HepG2 (cell line): ENCODE measurements at regions not wholly inside any gene's neighbourhood (a gene's known extent, or its start where the extent isn't known, plus 50 kb on each side); places are given as distances from the start of the nearest gene placed in this dataset.

Experiments used
- ATAC-seq: fragments of 200-7000 bp; cut with Tn5 transposase; 3 replicates; pipeline ENCODE4 v1.9.1; 2020; ENCODE audit warnings: mild to moderate bottlenecking, moderate library complexity
- BruUV-seq: library from RNA; stranded (reverse); fragments of 400-500 nt; replicated peaks from 2 replicates; lab custom pipeline; 2021; lab: Mats Ljungman, UMichigan
- CTCF ChIA-PET: fragments of 300-600 bp; formaldehyde crosslinking; extraction: SDS; loops from one replicate; lab custom pipeline; 2021; ENCODE audit warnings: low total read pairs, inconsistent platforms, low intra/inter-chr PET ratio; lab: Yijun Ruan, JAX
- POLR2A ChIA-PET: fragments of 350-600 bp; sonication (Branson Sonifier 250); formaldehyde crosslinking; loops from one replicate; lab custom pipeline; 2020; ENCODE audit warnings: antibody characterized with exemption, inconsistent platforms; lab: Yijun Ruan, JAX
- DNase-seq: peaks from one replicate; pipeline ENCODE4 v3.0.0-alpha.2; 2015; ENCODE audit warnings: low spot score
- FAIRE-seq: peaks from 3 replicates; lab custom pipeline; 2011; peaks lifted over from hg19 to GRCh38; lab: Jason Lieb, UNC
- H2AFZ ChIP-seq: one replicate; pipeline ENCODE4 v1.6.1; 2011; ENCODE audit warnings: low read length, inconsistent platforms
- H3K27ac ChIP-seq: fragments of 300-600 bp; 3 replicates; pipeline ENCODE4 v1.8.0; 2011; ENCODE audit warnings: mixed run types, mild to moderate bottlenecking, mixed read lengths, low read length, inconsistent platforms; ENCODE audit not compliant: insufficient read depth; ENCODE audit errors: extremely low read length
- H3K27me3 ChIP-seq, 2 experiments: fragments of 200-600 bp in 1 of 2; 2 replicates in 1 of 2; 3 replicates in 1 of 2; pipeline versions ENCODE4 v1.6.0 to v1.8.0; 2011; ENCODE audit warnings: low read length in 2 of 2, mild to moderate bottlenecking in 2 of 2, moderate library complexity in 2 of 2, inconsistent platforms in 1 of 2; ENCODE audit not compliant: insufficient read depth in 2 of 2, control insufficient read depth in 1 of 2
- H3K36me3 ChIP-seq, 2 experiments: fragments of 200-600 bp in 1 of 2; replicated peaks in 1 of 2; 2 replicates in 1 of 2; 3 replicates in 1 of 2; pipeline versions ENCODE4 v1.5.1 to v1.8.0; 2011; ENCODE audit warnings: low read length in 2 of 2, inconsistent platforms in 1 of 2; ENCODE audit not compliant: insufficient read depth in 2 of 2, control insufficient read depth in 1 of 2
- H3K4me1 ChIP-seq: 2 replicates; pipeline ENCODE4 v1.5.1; 2012; ENCODE audit warnings: low read length, inconsistent platforms; ENCODE audit not compliant: insufficient read depth
- H3K4me2 ChIP-seq: 2 replicates; pipeline ENCODE4 v1.6.0; 2011; ENCODE audit warnings: low read depth, low read length, inconsistent platforms
- H3K4me3 ChIP-seq, 3 experiments: fragments of 200-600 bp in 1 of 3; sonication (generic), shearing (Covaris generic) in 1 of 3; replicated peaks in 1 of 3; 2 replicates each; pipeline ENCODE4 v1.5.1; 2011 to 2016; ENCODE audit warnings: low read length in 3 of 3, inconsistent platforms in 2 of 3, low read depth in 2 of 3, mild to moderate bottlenecking in 2 of 3, control low read depth in 1 of 3, mixed read lengths in 1 of 3; ENCODE audit not compliant: insufficient read depth in 1 of 3
- H3K79me2 ChIP-seq: one replicate; pipeline ENCODE4 v1.6.1; 2011; ENCODE audit warnings: low read length, inconsistent platforms; ENCODE audit not compliant: insufficient read depth
- H3K9ac ChIP-seq: 2 replicates; pipeline ENCODE4 v1.6.0; 2011; ENCODE audit warnings: mild to moderate bottlenecking, low read depth, low read length, inconsistent platforms; ENCODE audit not compliant: insufficient read depth
- H3K9me3 ChIP-seq: 2 replicates; pipeline ENCODE4 v1.5.1; 2012; ENCODE audit warnings: mild to moderate bottlenecking, low read length
- H4K20me1 ChIP-seq: 2 replicates; pipeline ENCODE4 v1.6.0; 2011; ENCODE audit warnings: inconsistent platforms, mild to moderate bottlenecking, low read length, moderate library complexity; ENCODE audit not compliant: insufficient read depth
- GFI1 ChIP-seq: sonication (generic); formaldehyde crosslinking; IDR thresholded peaks from 2 replicates; pipeline ENCODE4 v1.5.0; 2020; ENCODE audit warnings: missing genetic modification reagents, mild to moderate bottlenecking, borderline replicate concordance
- ZBTB46 ChIP-seq: sonication (generic); formaldehyde crosslinking; IDR thresholded peaks from 2 replicates; pipeline ENCODE4 v1.4.0; 2020; ENCODE audit warnings: mild to moderate bottlenecking, missing genetic modification reagents, borderline replicate concordance
- ZNF543 ChIP-seq: sonication (generic); formaldehyde crosslinking; IDR thresholded peaks from 2 replicates; pipeline ENCODE4 v1.4.0; 2020; ENCODE audit warnings: mild to moderate bottlenecking, missing genetic modification reagents
- ZNF674 ChIP-seq: sonication (generic); formaldehyde crosslinking; IDR thresholded peaks from 2 replicates; pipeline ENCODE4 v1.5.0; 2020; ENCODE audit warnings: low read depth, mild to moderate bottlenecking, missing genetic modification reagents
- in situ Hi-C: cut with HindIII; loops from 2 replicates; pipeline ENCODE4 v1.10.0; 2017; ENCODE audit warnings: low pct_unique_long_range_greater_than_20kb; ENCODE audit not compliant: extremely low pct_ligation_motif_present
- intact Hi-C: fragments of 100-400 bp; cut with micrococcal nuclease; formaldehyde crosslinking; loops from one replicate; pipeline ENCODE4 v1.10.0; 2022; ENCODE audit not compliant: unreplicated experiment
- TF ChIP-seq, protein P1 (sequence below): sonication (generic); formaldehyde crosslinking; IDR thresholded peaks from 2 replicates; pipeline ENCODE4 v1.8.1; 2023; ENCODE audit warnings: mild to moderate bottlenecking, moderate library complexity, missing genetic modification reagents

DNA sequence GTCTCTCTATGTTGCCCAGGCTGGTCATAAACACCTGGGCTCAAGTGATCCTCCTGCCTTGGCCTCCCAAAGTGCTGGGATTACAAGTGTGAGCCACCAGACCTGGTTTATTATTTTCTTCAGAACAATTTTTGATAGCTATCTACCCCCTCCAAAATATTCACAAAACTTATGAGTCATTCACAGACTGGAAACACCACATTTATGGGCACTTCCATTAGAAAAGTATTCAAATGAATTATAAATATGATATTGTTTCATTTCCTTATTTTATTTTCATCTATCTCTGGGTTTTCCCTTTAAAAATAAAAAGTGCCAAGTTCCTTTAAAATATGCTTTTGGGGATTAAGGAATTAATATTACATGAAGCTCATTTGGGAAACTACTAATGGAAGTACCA, 58.8 kb upstream of the MSTN start:
- H3K79me2 ChIP-seq: no peaks in the 10 kb centered on the region
- no peaks in the 10 kb centered on the region for H3K36me3 ChIP-seq
- H3K27me3 ChIP-seq: peaks cover 0 to 5% of the 10 kb centered on the region in 2 experiments; a peak in 1 of 5 replicates
- H4K20me1 ChIP-seq: no peaks in the 10 kb centered on the region
- TF ChIP-seq ZNF674 (CRISPR knock-in tag): no peak
- no peak for TF ChIP-seq ZNF543 (CRISPR knock-in tag)
- TF ChIP-seq GFI1 (CRISPR knock-in tag): no peak
- TF ChIP-seq ZBTB46 (CRISPR knock-in tag): no peak
- TF ChIP-seq, protein P1, sequence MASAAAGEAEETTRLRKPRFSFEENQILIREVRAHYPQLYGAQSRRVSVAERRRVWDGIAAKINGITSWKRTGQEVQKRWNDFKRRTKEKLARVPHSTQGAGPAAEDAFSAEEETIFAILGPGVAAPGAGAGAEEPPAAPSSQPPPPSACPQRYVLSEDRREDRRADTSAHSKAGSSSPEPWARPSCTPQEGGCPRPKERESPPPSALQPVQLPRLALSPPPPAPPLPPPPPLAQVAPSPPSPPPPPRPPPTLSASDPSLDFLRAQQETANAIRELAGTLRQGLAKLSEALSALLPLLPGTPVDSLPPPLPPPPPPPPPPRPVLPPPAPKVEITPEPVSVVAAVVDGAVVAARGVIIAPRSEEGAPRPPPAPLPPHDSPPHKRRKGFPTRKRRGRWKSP (CRISPR knock-in tag): no peak
- intact Hi-C loops (no loop called here), in situ Hi-C loops (no loop called here)
- no peak overlapping the region for H3K27ac ChIP-seq
- ATAC-seq (no peak), FAIRE-seq (no peak), DNase-seq (no peak)
- no peaks in the 10 kb centered on the region for H3K9me3 ChIP-seq
- ChIA-PET POLR2A (no interaction called here), CTCF (interaction anchor here (1.3 kb wide), 1 partner anchor 59 kb away, joined by 7 read pairs; a partner anchor contains a TSS)
- no peak overlapping the region for H3K4me2 ChIP-seq
- no peak overlapping the region for H2AFZ ChIP-seq
- BruUV-seq: no TSS peak
- H3K4me1 ChIP-seq: 0 out of 2 replicates have a peak, but pooled peaks cover 8% of the 10 kb centered on the region
- no peak overlapping the region for H3K4me3 ChIP-seq
- no peak overlapping the region for H3K9ac ChIP-seq
